ENCODE measurements at regions not wholly inside any gene's neighbourhood (a gene's known extent, or its start where the extent isn't known, plus 50 kb on each side); places are given as distances from the start of the nearest gene placed in this dataset.
"Not testable (repeated sequence)": the region's sequence is repeated elsewhere in the genome, so short reads cannot be mapped to it uniquely, and the experiment has no call there.

- DNase-seq (ENCODE audit: low spot score), result no peak
Observed at GRCh38 chr5:38607396-38607795, 51.0 kb upstream of the LIFR start.

- DNase-seq (ENCODE audit: low spot score), result no peak
Observed at GRCh38 chr5:38607930-38608564, 51.6 kb upstream of the LIFR start.

- no peak for DNase-seq (ENCODE audit: low spot score)
Observed at GRCh38 chr5:38608874-38609273, 52.4 kb upstream of the LIFR start.

- no peak for DNase-seq (ENCODE audit: low spot score)
Observed at GRCh38 chr5:38612851-38613250, 56.4 kb upstream of the LIFR start.

GRCh38 chr5:38613490-38613889 lies 57.0 kb upstream of the LIFR start:
- no peak for DNase-seq (ENCODE audit: low spot score)

- DNase-seq (ENCODE audit: low spot score), result no peak
Observed at GRCh38 chr5:38613992-38614836, 57.8 kb upstream of the LIFR start.

- no peak for DNase-seq (ENCODE audit: low spot score)
Observed at GRCh38 chr5:38615042-38615441, 58.6 kb upstream of the LIFR start.

GRCh38 chr5:38615981-38616451 lies 59.6 kb upstream of the LIFR start:
- DNase-seq (ENCODE audit: low spot score), result no peak

GRCh38 chr5:38618154-38618553 lies 61.7 kb upstream of the LIFR start:
- DNase-seq (ENCODE audit: low spot score), result no peak

- no peak for DNase-seq (ENCODE audit: low spot score)
Observed at GRCh38 chr5:38621331-38621730, 64.9 kb upstream of the LIFR start.

GRCh38 chr5:38621840-38622437 lies 65.5 kb upstream of the LIFR start:
- no peak for DNase-seq (ENCODE audit: low spot score)

- no peak for DNase-seq (ENCODE audit: low spot score)
Observed at GRCh38 chr5:38622723-38623129, 66.3 kb upstream of the LIFR start.

- DNase-seq (ENCODE audit: low spot score), result not testable (repeated sequence)
Observed at GRCh38 chr5:38624541-38624940, 68.1 kb upstream of the LIFR start.

GRCh38 chr5:38631376-38631775 lies 74.9 kb upstream of the LIFR start:
- DNase-seq (ENCODE audit: low spot score), result not testable (repeated sequence)

- DNase-seq (ENCODE audit: low spot score), result no peak
Observed at GRCh38 chr5:38634568-38635369, 78.3 kb upstream of the LIFR start.

- no peak for DNase-seq (ENCODE audit: low spot score)
Observed at GRCh38 chr5:38636626-38637025, 80.2 kb upstream of the LIFR start.

- no peak for DNase-seq (ENCODE audit: low spot score)
Observed at GRCh38 chr5:38638656-38639055, 82.2 kb upstream of the LIFR start.

- DNase-seq (ENCODE audit: low spot score), result no peak
Observed at GRCh38 chr5:38639377-38640358, 83.2 kb upstream of the LIFR start.

- no peak for DNase-seq (ENCODE audit: low spot score)
Observed at GRCh38 chr5:38641003-38641402, 84.6 kb upstream of the LIFR start.

GRCh38 chr5:38642189-38642911 lies 85.9 kb upstream of the LIFR start:
- no peak for DNase-seq (ENCODE audit: low spot score)
